Stimulated activated CD8-positive, alpha-beta memory T cell treated with anti-CD3 and anti-CD28 coated beads, Interleukin-4, amount 100 ng/mL, for 48 hours (primary cell): ENCODE measurements at regions not wholly inside any gene's neighbourhood (a gene's known extent, or its start where the extent isn't known, plus 50 kb on each side); places are given as distances from the start of the nearest gene placed in this dataset.
"Not testable (repeated sequence)": the region's sequence is repeated elsewhere in the genome, so short reads cannot be mapped to it uniquely, and the experiment has no call there.

Source experiments
- DNase-seq: peaks from one replicate; pipeline ENCODE4 v3.0.0-alpha.2; 2020

DNA sequence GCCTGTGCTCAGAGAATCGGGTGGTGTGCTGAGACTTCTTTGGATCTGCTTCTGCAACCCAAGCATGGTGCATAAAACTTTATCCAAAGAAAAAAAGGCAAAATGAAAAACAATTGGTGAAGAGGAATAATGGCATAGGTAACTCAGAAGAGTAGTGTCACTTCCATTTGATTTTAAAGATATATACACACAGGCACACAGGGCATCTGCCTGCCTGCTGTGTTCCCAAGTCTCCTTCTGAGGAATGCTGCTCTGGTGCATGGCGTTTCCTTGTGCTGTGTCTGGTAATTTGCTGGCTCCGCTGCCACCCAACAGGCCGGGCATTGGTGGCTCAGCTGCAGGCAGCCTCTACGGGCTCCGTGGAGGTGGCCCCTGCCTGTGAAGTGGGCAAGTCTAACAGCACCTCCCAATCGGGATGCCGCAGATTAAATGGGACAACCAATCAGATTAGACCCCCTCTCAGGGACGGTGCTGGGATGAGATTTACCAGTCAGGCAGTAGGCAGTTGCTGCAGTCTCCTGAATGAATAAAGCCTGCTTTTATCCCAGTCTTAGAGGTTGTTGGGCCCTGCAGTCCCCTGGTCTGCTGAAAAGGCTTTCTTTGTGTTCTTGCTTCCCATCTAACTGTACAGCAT is 253.7 kb upstream of the RASGRP1 start:
- DNase-seq, result no peak

DNA sequence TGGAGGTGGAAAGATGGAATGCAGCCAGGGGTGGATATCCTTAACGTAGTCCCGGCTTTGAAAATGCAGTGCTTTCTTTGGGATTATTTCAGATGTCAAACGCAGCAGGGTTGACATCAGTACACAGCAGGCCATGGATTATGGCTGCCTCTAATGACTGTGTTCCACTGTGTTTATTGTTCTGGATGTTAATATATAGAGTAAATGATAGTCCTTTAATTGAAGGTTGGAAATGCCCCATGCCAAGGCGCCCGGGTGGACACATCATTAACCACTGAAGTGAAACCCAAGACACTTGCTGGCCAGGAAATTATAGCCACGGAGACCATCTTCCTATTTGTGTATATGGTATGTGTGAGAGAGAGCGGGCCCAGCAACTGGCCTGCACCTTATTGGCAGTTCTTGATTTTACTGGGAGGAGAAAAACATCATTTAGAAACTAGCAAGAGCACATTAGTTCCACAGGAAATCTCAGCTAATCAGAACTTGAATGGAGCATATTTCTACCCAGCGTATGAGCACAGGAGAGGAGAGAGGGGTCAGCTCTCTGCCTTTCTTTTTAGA is 254.9 kb upstream of the RASGRP1 start:
- DNase-seq, result no peak

DNA sequence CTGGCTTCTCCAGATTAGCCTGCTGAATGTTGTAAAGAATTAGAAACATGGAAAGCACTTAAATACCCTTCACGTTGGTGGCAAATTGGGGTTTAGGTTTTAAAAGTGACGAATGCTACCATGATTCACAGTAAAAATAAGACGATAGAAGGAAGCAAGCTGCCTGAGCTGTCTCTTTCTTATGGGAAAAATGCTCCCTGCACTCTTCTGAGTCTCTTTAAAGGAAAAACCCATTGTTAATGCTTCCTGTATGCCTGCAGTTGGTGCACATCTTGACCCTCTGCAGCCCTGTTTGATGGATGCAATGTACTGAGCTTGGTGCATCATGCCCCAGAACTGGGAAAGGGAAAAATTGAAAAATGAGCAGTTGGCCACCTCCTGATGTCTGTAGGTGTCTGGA is 258.6 kb upstream of the RASGRP1 start:
- DNase-seq, result no peak

DNA sequence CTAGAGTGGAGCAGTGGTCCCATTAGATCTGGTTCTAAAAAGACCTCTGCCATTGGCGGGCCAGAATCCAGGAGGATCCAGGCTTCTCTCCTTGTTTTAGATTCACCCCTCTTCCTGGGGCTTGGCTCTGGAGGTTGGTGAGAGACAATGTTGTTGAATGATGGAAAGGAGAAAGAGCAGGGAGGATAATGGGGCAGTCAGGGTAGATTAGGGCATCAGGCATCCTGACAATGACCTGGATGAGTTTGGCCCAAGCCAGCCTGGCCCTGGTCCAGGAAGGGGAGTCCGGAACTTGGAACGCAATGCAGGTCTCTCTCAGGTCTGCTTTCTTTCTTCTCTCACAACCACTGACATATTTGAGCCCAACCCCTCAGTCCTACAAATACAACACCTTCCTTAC is 260.1 kb upstream of the RASGRP1 start:
- no peak for DNase-seq

DNA sequence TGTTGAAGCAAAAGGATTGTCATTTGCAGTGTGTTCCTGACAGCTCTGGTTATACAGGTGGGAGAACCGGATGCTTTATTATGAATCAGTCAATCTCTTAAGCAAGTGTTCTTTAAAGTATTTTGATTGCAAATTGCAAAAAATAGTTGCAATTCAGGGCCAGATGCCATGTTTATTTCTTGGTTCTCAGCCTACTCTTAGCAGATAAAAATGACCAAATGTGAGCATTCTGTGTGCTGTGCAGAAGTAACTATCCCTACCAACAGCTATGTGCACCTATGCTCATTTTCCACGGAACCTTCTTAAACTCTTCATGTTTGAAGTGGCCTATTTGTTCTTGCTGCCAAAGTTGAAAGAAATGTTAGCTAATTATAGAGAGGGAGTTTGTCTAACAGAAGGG is 262.3 kb upstream of the RASGRP1 start:
- no peak for DNase-seq

DNA sequence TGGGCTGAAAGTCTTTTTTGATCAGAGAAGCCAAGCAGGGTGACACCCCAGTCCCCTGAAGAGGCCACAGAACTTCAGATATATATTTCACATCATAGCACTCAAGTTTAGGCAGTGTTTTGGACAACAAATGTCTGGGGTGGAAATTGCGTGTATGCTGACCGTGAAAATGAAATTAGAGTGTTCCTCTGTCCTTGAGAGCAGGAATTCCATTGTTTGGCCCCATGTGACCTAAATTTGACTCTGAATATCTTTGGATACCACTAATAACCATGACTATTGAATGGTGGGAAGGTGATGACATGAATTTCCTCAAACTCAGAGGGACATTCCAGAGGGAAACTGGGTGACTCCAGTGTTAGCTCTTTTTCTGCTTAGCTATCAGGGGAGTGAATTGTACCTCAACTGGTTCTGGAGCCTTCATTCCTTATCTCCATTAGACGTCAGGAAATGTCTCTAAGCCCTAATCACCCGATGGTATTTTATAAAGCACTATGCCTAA is 263.5 kb upstream of the RASGRP1 start:
- no peak for DNase-seq

DNA sequence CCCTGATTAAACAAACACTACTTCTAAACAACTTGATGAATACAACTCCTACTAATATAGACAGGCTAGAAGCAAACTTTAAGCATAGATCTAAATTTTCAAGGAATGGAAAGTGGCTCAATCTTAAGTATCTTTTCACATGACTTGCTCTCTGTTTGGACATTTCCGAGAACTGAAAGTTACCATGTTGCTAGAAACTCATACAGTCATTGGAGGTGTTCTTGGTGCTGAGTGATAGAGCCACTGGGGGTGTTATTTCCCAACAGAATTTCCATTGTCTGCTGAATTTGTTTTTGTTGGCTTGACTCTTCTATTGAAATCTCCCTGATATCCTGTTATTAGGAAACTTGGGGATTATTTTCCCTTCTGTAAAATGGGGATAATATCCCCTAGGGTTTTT is 264.5 kb upstream of the RASGRP1 start:
- DNase-seq, result no peak

DNA sequence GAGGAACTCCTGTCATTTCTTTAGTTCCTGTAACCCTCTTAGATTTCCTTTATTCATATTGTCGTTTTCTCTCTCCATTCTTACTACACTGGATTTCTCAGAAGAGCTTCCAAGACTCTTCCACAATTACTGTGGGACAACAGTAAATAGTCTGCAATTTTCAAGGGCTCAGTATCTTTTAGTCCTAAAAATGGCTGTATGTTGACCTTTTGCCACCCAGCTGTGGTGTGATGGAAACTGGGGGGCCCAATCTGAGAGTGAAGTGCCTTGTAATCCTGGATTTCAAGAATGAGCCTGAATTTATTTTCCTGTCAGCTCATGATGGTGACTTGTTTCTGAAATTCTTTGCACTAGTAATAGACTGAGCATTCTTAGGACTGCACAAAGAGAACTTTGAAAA is 277.6 kb upstream of the RASGRP1 start:
- no peak for DNase-seq

DNA sequence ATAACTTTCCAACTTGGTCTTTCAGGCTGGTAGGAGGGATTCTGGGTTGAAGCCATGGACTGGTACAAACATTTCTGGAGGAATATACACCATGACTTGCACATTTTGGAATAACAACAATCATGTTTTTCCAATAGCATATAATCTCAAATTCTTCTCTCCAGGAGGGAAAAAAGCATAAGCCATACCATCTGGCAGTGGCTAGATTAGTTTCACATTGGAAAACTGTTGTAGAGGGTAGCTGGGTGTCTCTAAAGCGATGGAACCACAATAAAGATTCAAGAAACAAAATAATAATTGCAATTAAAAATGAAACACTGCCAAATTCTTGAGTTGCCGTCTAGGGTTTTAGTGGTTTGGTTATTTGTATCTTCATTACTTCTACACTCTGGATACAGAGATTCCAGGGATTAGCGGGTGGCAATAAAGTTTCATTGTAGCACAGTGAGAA is 278.5 kb upstream of the RASGRP1 start:
- no peak for DNase-seq

DNA sequence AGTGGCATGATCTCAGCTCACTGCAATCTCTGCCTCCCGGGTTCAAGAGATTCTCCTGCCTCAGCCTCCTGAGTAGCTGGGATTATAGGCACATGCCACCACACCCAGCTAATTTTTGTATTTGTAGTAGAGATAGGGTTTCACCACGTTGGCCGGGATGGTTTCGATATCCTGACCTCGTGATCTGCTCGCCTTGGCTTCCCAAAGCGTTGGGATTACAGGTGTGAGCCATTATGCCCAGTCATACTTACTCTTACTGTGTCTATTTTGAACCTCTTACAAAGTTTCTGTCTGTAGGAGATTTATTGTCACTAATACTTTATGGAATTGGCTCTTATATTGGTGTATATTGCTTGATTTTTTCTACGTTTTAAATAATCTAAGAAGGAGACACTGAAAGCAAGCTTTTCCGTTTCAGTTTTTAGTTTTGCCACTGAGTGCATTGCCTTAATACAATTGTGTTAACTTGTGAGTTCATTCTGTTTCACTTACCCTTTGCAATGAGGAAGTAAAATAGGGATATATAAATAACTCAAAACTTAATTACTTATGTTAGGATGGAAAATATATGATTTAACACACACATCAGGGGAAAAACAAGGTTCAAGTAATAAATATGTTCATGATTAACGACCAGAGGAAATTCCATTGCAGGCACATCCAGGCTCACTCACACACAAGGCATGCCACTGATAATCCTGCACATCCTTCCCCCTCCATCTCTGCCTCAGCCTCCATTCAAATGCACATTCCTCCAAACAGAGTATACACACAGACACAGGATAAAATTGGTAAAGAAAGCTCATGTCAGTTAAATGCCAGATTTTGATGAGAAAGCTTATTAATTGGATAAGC is 279.3 kb upstream of the RASGRP1 start:
- DNase-seq, result no peak

DNA sequence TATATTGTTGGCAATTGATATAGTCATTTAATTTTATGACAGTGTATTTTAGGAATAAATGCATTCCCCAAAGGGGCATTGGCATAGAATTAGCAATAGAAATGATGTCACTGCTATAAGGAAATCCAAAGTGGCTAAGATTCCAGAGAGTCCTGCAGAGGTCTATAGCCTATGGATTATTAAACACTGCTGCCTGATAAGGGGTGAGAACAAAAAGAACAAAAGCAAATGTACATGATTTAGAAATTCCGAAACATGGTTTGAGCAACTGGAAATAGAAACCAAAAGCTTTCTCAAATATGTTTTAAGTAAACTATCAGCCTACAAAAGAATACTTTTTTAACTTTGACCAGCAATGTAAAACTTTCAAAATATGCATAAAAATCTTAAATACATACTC is 280.1 kb upstream of the RASGRP1 start:
- DNase-seq, result no peak

DNA sequence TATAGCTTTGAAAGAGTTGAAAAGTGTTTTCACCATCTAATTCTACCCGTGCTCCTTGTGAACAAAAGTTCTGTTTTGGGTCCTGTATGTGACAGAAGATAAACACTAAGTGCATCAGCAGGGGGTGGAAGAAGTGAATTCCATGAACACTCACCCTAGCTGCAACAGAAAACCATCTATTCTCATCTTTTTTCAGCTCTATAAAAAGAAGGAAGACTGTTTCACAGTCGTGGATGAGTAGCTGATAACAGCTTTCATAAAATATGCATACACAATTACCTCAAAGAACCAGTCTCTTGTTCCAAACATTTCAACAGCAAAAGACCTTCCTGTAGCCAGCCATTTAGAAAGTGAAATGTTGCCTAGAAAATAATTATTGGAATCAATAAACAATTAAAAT is 281.7 kb upstream of the RASGRP1 start:
- no peak for DNase-seq

DNA sequence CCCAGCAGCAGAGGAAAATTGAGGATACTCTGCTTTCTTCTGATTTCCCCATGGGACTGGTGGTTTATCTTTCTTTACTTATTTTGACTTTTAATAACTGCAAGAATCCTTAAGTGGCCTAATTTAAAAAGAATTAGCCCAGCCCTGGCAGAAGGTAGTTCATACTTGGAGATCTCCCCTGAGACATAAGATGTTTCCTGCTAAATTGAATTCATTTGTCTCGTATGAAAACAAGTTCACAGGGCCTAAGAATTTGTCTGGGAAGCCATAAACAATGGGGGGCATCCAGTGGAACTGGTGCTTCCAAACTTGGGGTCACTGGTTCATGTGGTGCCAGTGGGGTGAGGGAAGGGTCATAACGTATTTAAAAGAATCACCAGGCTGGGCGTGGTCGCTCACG is 283.1 kb upstream of the RASGRP1 start:
- DNase-seq, result no peak

DNA sequence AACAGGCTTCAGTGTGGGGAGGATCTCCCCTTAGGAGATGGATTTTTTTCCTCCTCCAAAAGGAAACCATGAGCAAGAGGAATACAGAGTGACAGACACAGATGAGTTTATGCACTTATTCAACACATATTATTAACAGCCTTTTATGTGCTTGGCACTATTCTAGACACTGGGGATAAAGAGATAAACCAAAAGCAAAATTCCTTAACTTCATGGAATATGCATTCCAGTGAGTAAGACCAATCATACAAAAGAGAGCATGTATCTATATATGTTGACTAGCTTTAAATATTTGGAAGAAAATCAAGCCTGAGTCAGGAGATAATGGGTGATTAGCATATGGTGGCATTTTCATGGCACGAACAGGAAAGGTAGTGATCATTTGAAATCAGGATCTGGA is 284.4 kb upstream of the RASGRP1 start:
- DNase-seq, result no peak

DNA sequence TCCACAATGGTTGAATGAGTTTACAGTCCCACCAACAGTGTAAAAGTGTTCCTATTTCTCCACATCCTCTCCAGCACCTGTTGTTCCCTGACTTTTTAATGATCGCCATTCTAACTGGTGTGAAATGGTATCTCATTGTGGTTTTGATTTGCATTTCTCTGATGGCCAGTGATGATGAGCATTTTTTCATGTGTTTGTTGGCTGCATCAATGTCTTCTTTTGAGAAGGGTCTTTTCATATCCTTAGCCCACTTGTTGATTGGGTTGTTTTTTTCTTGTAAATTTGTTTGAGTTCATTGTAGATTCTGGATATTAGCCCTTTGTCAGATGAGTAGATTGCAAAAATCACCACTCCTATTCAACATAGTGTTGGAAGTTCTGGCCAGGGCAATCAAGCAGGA is 287.6 kb upstream of the RASGRP1 start:
- not testable (repeated sequence) for DNase-seq

DNA sequence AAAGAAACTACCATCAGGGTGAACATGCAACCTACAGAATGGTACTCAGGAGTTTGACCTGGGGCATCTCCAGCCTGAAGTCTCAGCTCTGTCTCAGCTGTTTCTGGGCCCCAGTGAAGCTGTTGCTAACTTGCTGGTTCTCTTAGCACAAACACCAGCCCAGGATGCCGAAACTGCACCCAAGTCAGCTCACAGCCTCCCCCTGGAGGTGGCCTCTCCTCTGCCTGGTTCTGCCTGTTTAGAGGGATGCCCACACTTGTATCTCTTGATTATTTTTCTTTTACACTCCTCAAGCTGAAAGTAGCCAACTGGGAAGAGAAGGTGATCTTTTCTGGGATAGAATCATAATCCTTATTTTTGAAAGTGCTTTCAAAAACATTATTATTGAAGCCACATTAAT is 289.0 kb upstream of the RASGRP1 start:
- DNase-seq, result peak; percentile 28

DNA sequence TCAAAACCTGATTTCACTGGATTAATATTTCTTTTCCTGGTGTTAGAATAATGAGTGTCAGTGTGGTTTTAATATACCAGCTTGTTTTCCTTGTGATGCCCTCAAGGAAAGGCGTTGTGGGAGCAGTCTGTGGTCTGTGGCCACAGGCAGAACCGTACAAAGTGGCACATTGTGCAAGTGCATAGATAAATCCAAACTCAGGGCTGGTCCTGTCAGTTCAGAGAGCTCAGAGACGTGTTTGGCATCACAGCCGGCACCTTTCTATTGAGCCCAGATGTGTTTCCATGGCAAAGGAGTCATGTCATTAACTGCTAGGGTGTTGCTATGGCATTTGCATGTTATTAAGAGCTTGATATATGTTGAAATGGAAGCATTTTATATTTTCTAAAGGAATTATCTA is 289.9 kb upstream of the RASGRP1 start:
- DNase-seq, result no peak

DNA sequence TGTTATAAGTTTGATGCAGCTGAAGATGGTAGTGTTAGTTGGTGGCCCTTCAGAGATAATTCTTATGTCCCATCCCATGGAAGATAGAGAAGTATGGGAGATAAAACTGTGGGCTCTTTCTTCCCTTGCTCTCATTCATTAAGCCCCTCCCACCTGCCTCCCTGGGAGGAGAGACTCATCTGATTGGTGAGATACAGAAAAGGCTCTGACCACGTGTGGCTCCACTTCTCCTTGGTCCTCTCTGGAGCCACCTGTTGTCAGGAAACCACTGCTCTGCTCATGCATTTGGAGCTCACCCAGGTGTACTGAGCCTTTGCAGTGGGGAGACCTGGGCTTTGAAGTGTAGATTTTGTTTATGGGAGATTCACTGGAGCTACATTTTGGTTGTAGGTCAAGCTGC is 293.2 kb upstream of the RASGRP1 start:
- no peak for DNase-seq

DNA sequence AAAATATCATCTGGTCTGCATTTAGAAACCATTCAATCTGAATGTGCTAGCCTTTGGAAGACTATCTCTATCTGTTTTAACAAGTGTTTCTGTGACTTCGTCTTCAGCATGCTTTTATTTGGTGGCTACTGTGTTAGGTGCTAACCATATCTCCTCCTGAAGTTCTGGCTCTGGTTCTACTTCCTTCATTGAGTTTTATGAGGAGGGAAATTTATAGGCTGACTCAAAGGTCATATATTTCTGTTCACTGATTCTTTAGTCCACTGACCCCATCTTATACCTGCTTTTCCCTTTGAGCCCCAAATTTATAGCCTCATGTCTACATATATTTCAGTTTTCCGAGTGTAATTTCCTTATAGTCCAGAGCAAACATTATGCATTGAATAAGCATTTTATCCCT is 295.0 kb upstream of the RASGRP1 start:
- no peak for DNase-seq

DNA sequence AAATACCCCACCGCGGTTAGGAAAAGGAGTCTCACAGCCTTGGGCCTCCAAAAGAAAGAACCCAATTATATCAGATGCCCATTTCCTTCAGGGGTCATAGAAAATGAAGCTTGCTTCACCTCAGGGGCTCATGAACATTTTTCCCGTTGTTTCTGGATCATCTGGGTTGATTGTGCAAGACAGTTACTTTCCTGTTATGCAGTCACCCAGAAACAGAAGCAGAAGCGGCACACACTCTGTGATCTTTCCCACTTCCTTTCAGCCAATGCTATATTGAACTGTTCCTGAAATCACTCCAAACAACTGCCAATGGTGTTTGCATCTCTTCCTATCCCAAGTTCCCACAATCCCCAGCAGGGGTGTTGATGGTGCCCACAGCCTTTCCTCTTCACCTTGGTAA is 295.6 kb upstream of the RASGRP1 start:
- no peak for DNase-seq

DNA sequence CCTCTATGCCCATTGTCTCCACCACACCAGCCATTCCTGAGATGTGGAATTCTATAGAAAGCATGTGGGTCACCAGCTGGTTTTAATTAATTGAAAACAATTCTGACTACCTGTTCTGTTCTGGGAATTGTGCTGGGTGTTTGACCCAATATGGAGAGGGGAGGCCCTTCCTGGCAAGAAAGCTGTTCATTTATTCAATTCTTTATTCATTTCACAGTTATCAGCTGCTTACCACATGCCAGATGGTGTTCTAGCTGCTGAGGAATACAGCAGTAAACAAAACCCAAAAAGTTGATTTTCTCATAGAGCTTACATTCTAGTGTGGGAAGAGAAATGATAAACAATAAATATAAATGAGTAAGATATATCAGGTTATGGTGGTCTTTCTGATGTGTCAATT is 296.1 kb upstream of the RASGRP1 start:
- DNase-seq, result no peak

DNA sequence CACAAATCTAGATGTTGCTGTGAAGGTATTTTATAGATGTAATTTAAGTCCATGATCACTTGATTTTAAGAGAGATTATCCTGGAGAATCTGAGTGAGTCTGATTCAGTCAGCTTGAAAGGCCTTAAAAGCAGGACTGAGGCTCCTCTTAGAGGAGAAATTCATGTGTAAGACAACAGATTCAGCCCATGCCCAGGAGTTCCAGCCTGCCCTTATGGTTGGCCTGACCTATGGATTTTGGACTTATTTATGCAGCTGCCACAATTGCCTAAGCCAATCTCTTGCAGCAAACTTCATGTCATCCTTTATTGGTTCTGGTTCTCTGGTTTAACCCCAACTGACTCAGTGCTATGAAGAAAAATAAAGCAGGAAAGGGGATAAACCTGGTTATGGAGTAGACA is 296.5 kb upstream of the RASGRP1 start:
- no peak for DNase-seq

DNA sequence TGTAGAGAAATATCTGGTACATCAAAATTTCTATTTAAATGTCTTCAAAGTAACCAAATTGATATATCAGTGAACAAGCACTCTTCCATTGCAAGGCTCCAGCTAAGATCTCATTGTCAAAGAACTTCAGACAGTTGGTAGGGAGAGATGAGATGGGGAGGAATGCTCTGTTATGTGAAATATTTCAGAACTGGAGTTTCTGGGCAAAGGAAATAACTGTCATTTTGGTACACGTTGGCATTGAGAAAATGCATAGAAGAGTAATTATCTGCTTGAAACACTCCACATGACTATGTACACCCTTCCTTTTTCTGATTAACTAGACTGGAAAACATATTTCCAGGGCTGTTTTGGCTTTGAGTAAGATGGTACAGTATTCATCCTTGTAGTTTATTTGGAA is 297.5 kb upstream of the RASGRP1 start:
- DNase-seq, result no peak

DNA sequence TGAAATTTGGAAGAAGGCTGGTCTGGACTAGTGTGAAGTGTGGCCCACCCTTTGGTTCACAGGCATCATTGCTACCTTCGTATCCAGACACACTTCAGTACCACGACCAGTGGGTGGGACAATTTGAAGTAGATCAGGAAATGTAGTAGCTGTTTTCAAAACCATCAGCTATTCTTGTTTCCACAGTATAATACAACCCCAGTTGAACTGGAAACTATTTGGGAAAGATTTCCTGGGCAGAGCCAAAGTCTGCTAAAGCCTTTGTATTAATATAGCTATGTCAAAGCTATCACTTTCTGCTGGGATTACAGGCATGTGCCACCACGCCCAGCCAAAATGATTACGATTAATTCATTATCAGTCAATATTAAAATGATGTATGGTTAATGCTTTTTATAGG is 298.8 kb upstream of the RASGRP1 start:
- no peak for DNase-seq
